Right cardiac atrium (tissue), 5 donors: ENCODE measurements at regions not wholly inside any gene's neighbourhood (a gene's known extent, or its start where the extent isn't known, plus 50 kb on each side); places are given as distances from the start of the nearest gene placed in this dataset.

ENCODE experiments used
- ATAC-seq, 2 donors: fragments of 200-7000 bp; cut with Tn5 transposase; one replicate each; pipeline versions ENCODE4 v1.8.0 to v1.9.1; 2020; ENCODE audit warnings: moderate library complexity in 2 of 2, mild to moderate bottlenecking in 1 of 2
- DNase-seq, 3 donors: peaks; one replicate each; pipeline ENCODE4 v3.0.0-alpha.2; 2020
- H3K27ac ChIP-seq: one replicate; pipeline ENCODE4 v1.5.1; 2013; ENCODE audit warnings: mild to moderate bottlenecking, low read length, control low read depth, moderate library complexity
- H3K27me3 ChIP-seq: one replicate; pipeline ENCODE4 v1.6.1; 2013; ENCODE audit not compliant: control insufficient read depth, insufficient read depth
- H3K4me1 ChIP-seq: one replicate; pipeline ENCODE4 v1.6.1; 2013; ENCODE audit warnings: low read length; ENCODE audit not compliant: control insufficient read depth, insufficient read depth
- H3K4me3 ChIP-seq: one replicate; pipeline ENCODE4 v1.5.1; 2013; ENCODE audit warnings: low read length, control low read depth
- H3K9me3 ChIP-seq: one replicate; pipeline ENCODE4 v1.6.1; 2013; ENCODE audit warnings: low read length; ENCODE audit not compliant: control insufficient read depth
- WGBS: extraction: QIAGEN DNeasy Blood & Tissue Kit; methylation state at CpG from one replicate; pipeline ENCODE4 v1.1.7; 2013; 5-methylcytosine and 5-hydroxymethylcytosine counted together
- intact Hi-C, 4 donors: fragments of 100-400 bp; cut with DNase I; formaldehyde crosslinking; loops; one replicate each; pipeline versions ENCODE4 v1.11.0 to v1.14.0; 2022 to 2023
- donor health status: healthy with polysubstance abuse.
- donor health status: DM: no; HTN: yes; CAD: no.
- donor health status: DM: no; HTN: no; CAD: no.
- donor health status: DM: no; HTN: yes; CAD: no; lungs with severe emphysema.
- donor health status: DM: yes; HTN: yes; CAD: no.

GRCh38 chr22:48595511-48595905, 1232.2 kb downstream of the BRD1 start:
- peak in 2 of 3 donors; percentile 11 to 28 for DNase-seq
- intact Hi-C loops, result no loop called here

GRCh38 chr22:48594757-48595510, 1232.7 kb downstream of the BRD1 start:
- no peaks in the 10 kb centered on the region for H3K27me3 ChIP-seq
- DNase-seq, result peak in 2 of 3 donors; percentile 10 to 26
- 74% methylated on average over 19 of the region's 19 CpGs for WGBS
- H3K9me3 ChIP-seq, result no peaks in the 10 kb centered on the region
- ATAC-seq, result no peak
- no peak overlapping the region for H3K27ac ChIP-seq
- intact Hi-C loops, result no loop called here
- H3K4me3 ChIP-seq, result no peak overlapping the region
- H3K4me1 ChIP-seq, result no peaks in the 10 kb centered on the region

More at GRCh38 chr22:48595511-48595905, 1232.2 kb downstream of the BRD1 start:
- ATAC-seq, result no peak
- no peaks in the 10 kb centered on the region for H3K27me3 ChIP-seq
- H3K27ac ChIP-seq, result no peak overlapping the region
- no peaks in the 10 kb centered on the region for H3K9me3 ChIP-seq
- H3K4me3 ChIP-seq, result no peak overlapping the region
- WGBS, result 70% methylated on average over 10 of the region's 10 CpGs
- H3K4me1 ChIP-seq, result no peaks in the 10 kb centered on the region

GRCh38 chr22:48594016-48594756, 1233.5 kb downstream of the BRD1 start:
- no peak for ATAC-seq
- DNase-seq, result peak in 2 of 3 donors; percentile 16 to 35
- H3K27me3 ChIP-seq, result no peaks in the 10 kb centered on the region
- H3K4me3 ChIP-seq, result no peak overlapping the region
- no peaks in the 10 kb centered on the region for H3K9me3 ChIP-seq
- intact Hi-C loops, result no loop called here
- no peaks in the 10 kb centered on the region for H3K4me1 ChIP-seq
- no peak overlapping the region for H3K27ac ChIP-seq
- WGBS, result 77% methylated on average over 21 of the region's 21 CpGs

DNA sequence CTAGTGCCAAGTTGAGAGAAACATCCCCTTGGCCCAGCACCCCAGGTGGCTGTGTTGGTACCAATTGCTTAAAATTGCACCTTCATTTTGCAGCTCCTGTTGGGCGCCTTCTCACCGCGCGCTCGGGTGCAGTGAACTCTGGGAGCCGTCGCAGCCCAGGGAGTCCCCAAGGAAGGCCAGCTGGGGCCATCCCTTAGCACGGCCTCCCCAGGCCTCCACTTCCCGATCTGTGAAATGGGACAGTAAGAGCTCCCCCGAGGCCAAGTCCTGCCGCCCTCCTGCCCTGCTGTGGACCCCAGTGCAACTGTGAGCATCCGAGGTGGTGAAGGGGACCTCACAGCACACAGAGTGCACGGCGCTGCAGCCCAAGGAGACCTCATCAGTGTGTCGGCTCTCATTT, 1234.1 kb downstream of the BRD1 start:
- H3K4me3 ChIP-seq, result no peak overlapping the region
- H3K4me1 ChIP-seq, result no peaks in the 10 kb centered on the region
- DNase-seq (peak in 2 of 3 donors; percentile 19 to 35), ATAC-seq (no peak)
- 92% methylated on average over 15 of the region's 15 CpGs for WGBS
- H3K9me3 ChIP-seq, result no peaks in the 10 kb centered on the region
- intact Hi-C loops, result no loop called here
- H3K27me3 ChIP-seq, result no peaks in the 10 kb centered on the region
- H3K27ac ChIP-seq, result no peak overlapping the region

DNA sequence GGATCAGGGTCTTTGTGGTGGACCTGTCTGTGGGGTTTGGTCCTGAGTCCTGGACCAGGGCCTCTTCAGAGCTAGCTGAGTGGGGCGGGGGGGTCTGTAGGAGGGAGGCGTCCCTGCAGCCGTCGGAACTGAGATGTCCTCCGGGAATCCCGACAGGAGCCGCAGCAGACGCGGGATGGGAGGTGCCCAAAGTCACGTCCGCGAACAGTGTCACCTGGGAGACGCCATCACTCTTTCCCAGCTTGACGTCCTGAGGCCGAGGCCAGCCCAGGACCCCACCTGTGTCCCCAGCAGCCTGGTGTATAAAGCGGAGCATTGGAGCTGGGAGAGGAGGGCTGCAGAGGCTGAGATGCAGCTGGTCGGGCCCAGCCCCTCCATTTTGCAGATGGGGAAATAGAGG, 1234.7 kb downstream of the BRD1 start:
- DNase-seq (peak in 2 of 3 donors; percentile 27 to 53), ATAC-seq (no peak)
- intact Hi-C loops, result no loop called here
- Histone ChIP-seq H3K4me3 (no peak overlapping the region), H3K27ac (no peak overlapping the region), H3K4me1 (no peaks in the 10 kb centered on the region), H3K9me3 (no peaks in the 10 kb centered on the region), H3K27me3 (no peaks in the 10 kb centered on the region)
- 83% methylated on average over 17 of the region's 17 CpGs for WGBS

GRCh38 chr22:48592488-48592887, 1235.2 kb downstream of the BRD1 start:
- 71% methylated on average over 12 of the region's 12 CpGs for WGBS
- no peaks in the 10 kb centered on the region for H3K4me1 ChIP-seq
- H3K4me3 ChIP-seq, result no peak overlapping the region
- H3K9me3 ChIP-seq, result no peaks in the 10 kb centered on the region
- DNase-seq (peak in 1 of 3 donors; percentile 7), ATAC-seq (no peak)
- intact Hi-C loops, result no loop called here
- no peaks in the 10 kb centered on the region for H3K27me3 ChIP-seq
- H3K27ac ChIP-seq, result no peak overlapping the region

DNA sequence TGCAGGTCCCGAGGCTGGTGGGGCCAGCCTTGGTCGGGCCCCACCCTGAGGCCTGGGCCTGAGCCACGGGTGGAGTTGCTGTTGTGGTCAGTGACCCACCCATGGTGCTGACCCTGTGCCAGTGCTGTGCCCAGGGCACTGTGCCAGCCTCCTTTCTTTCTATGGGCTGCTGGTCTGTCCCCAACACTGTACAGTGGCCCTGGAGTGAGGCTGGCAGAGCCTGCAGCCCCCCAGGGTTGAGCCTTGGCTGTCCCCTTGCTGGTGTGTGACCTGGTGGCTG, 1235.7 kb downstream of the BRD1 start:
- WGBS, result 73% methylated on average over 3 of the region's 3 CpGs
- H3K4me1 ChIP-seq, result no peaks in the 10 kb centered on the region
- intact Hi-C loops, result no loop called here
- H3K27me3 ChIP-seq, result no peaks in the 10 kb centered on the region
- peak; percentile 21 to 27 for ATAC-seq
- peak in 1 of 3 donors; percentile 18 for DNase-seq
- H3K4me3 ChIP-seq, result no peak overlapping the region
- no peak overlapping the region for H3K27ac ChIP-seq
- H3K9me3 ChIP-seq, result no peaks in the 10 kb centered on the region

GRCh38 chr22:48591286-48592065, 1236.2 kb downstream of the BRD1 start:
- H3K4me3 ChIP-seq, result no peak overlapping the region
- ATAC-seq (no peak), DNase-seq (peak in 2 of 3 donors; percentile 29 to 30)
- H3K4me1 ChIP-seq, result no peaks in the 10 kb centered on the region
- H3K27me3 ChIP-seq, result no peaks in the 10 kb centered on the region
- H3K9me3 ChIP-seq, result no peaks in the 10 kb centered on the region
- intact Hi-C loops, result no loop called here
- H3K27ac ChIP-seq, result no peak overlapping the region
- 86% methylated on average over 29 of the region's 29 CpGs for WGBS

DNA sequence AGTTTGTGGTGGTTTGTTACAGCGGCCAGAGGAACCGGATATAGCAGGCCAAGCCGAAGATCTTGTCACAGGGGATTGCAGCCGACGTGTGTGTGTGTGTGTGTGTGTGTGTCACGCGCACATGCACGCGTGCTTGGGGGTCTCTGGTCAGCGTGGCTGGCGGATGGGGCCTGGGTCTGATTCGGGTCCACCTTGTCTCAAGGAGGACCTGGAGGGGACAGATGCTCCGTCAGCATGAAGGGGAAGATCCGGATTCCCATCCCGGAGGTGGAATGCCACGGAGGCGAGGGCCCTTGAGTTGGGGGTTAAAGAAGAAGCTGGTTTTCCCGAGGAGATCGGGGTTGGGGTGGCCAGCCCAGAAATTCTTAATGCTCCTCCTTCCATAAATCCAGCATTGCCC, 1237.8 kb downstream of the BRD1 start:
- intact Hi-C loops, result no loop called here
- Histone ChIP-seq H3K9me3 (no peaks in the 10 kb centered on the region), H3K4me1 (no peaks in the 10 kb centered on the region), H3K4me3 (no peak overlapping the region), H3K27ac (no peak overlapping the region), H3K27me3 (no peaks in the 10 kb centered on the region)
- DNase-seq, result peak in 1 of 3 donors; percentile 20
- ATAC-seq, result no peak
- 88% methylated on average over 19 of the region's 19 CpGs for WGBS

- no peak overlapping the region for H3K27ac ChIP-seq
- intact Hi-C loops, result no loop called here
- H3K4me1 ChIP-seq, result no peaks in the 10 kb centered on the region
- ATAC-seq (no peak), DNase-seq (no peak)
- no peaks in the 10 kb centered on the region for H3K9me3 ChIP-seq
- H3K4me3 ChIP-seq, result no peak overlapping the region
- WGBS, result 85% methylated on average over 9 of the region's 9 CpGs
- no peaks in the 10 kb centered on the region for H3K27me3 ChIP-seq
These were observed 1238.7 kb downstream of the BRD1 start for GRCh38 chr22:48588878-48589450.
